Hindlimb muscle (tissue), 1 donor: ENCODE measurements at regions not wholly inside any gene's neighbourhood (a gene's known extent, or its start where the extent isn't known, plus 50 kb on each side); places are given as distances from the start of the nearest gene placed in this dataset.
"Not testable (repeated sequence)": the region's sequence is repeated elsewhere in the genome, so short reads cannot be mapped to it uniquely, and the experiment has no call there.

Source experiments
- DNase-seq: peaks from one replicate; pipeline ENCODE4 v3.0.0-alpha.2; 2013

DNA sequence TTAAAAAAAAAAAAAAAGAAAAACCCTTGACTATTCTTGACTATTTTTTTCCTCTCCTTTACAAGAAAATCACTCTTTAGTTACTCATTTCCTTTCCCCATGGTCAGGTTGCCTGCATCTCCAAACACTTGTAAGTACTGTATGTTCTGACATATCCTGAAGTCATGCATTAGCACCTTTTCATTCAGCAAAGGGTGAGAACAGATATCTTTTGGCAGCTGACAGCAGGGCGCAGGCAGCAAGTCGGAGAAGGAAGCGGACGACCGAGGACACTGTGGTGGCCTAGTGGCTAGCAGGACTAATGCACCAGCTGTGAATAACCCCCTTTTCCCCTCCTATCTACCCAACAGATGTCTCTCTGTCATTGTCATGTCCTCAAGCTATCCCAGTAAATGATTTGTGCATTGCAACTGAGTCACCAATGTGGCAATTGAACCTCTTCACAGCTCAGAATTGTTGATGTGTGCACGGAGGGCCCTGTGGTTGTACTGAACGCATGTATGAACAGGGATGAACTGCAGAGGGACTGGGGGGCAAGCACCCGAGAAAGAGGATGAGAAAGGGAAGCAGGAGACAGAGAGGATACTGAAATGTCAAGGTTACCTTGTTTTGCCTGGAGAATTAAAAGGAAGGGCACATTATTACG is 996.0 kb upstream of the ARRDC3 start:
- no peak for DNase-seq

DNA sequence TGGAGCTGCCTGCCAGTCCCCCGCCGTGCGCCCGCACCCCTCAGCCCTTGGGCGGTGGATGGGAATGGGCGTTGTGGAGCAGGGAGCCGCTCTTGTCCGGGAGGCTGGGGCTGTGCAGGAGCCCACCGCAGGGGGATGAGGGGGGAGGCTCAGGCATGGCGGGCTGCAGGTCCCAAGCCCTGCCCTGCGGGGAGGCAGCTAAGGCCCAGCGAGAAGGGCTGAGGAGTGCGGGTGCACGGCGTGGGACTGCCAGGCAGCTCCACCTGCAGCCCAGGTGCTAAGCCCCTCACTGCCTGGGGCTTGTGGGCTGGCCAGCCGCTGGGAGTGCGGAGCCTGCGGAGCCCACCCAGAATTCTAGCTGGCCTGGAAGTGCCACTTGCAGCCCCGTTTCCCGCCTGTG is 991.7 kb upstream of the ARRDC3 start:
- DNase-seq: no peak

DNA sequence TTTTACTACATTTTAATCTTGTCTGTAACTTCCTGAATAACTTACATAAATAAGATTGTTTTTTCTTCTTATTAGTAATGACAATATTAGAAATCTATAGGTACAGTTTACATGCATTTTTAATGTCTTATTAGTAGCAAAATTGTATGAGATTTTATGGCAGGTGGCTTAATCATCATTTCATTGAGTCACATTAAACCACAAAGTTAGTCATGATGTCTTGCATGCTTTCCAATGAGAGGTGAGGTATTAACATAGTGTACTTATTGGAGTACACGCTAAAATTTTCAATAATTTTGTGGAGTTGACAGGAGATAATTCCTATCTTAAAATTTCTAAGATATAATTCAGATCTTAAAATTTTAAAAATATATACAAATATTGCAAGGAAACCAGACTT is 989.6 kb upstream of the ARRDC3 start:
- DNase-seq: no peak

DNA sequence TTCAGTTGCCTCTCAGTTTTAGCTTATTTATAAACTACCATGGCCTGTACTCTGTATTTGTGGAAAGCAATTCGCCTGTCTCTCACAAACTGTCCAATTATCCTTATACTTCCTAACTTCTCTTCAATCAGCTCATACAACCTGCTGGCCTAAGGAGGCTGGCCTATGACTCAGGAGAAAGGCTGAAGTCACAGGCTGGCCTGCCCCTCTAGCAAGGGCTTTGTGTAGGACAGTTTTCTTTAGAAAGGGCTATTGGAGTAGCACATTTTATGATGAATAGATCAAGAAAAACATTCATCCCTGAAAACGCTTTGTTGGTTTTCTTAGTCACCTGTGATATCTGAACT is 988.7 kb upstream of the ARRDC3 start:
- no peak for DNase-seq

GRCh38 chr5:92371171-92371888 is 988.2 kb upstream of the ARRDC3 start:
- DNase-seq: no peak

GRCh38 chr5:92370032-92370431 is 986.9 kb upstream of the ARRDC3 start:
- no peak for DNase-seq

- DNase-seq: no peak
Measured at GRCh38 chr5:92369587-92369986, 986.5 kb upstream of the ARRDC3 start.

- DNase-seq: peak; percentile 24
Measured at GRCh38 chr5:92364986-92365550, 982.0 kb upstream of the ARRDC3 start.

DNA sequence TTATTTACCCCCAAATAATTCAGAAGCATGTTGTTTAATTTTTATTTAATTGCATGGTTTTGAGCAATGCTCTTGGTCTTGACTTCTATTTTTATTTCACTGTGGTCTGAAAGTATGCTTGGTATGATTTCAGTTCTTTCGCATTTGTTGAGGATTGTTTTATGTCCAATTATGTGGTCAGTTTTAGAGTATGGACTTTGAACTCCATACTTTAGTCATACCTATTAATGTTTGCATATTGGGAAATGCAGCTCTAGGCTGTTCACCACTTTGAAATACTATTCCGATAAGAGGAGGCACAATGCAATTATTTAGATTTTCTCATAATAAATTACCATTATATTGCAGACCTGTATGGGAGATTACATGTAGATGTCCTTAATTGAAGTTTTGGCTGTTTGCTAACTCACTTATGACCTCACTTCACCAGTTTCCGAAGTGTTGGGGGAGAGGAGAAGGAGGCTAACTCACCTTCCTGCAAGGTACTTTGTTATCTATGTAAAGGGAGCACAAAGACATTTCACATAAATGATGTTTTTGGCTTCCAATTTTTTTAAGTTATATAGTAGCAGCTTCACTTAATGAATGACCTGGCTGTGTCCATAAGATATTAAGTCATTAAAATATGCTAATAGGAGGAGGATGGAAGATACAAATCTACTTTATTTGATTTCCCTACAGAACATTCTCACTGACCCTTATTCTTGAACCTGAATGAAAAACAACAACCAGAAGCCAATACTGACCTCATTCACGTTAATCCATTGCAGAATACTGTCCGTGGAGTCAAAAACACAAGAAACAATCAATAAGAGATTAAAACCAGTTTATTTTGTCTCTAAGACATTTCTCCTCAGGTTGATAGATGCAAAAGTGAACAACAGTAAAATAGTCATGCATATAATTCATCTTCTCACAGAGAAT is 970.3 kb upstream of the ARRDC3 start:
- no peak for DNase-seq

DNA sequence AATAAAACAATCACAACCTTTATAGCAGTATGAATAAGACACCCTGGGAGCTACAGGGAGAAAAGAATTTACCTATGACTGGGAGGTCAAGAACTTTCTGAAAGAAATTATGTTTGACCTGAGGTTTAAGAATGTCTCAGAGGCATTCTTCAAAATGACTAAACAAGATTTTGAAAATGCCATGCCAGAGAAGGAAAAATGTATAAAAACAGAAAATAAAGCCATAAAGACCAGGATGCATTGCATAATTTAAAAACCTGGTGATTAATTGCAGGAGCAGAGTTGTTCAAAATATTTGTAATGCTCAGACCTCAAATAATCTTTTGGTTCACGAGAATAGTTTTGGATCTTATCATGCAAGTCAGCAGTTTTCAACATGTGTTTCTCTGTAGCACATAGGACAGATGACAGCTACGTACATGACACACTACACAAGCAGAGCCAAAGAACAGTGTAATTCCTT is 954.7 kb upstream of the ARRDC3 start:
- DNase-seq: peak; percentile 8

DNA sequence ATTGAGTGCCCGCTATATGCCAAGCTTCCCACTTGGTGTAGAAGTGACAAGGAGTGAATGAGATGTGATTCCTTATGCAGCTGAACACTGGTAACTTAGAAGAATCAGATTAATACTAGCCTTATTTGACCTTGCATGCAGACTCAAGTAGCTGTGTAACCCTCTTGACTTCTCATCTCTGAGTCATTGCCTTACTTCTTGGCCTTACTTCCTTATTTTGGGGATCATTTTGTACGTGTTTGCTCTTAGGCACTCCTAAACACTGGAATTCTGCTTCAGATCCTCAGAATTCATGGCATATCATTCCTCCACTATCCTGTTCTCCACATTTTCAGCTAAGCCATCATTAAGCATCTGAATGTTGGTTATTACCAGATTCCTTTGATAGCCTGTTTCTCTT is 948.9 kb upstream of the ARRDC3 start:
- DNase-seq: no peak

DNA sequence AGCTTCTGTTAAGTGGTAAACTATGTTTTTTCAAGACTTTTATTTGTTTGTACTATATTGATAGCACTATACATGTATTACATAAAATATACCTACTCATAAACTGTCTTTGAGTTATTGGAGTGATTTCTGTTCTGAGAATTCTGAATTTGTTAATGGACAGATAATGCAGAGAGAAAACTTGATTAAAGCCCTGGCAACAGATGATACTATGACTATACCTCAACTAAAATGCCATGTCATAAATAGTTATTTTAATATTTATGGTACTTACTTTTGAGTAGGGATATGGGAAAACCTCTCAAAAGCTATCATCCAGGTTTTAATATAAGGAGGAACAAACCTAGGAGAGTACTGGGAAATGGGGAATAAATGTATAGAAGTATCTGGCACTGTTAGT is 947.2 kb upstream of the ARRDC3 start:
- DNase-seq: no peak

DNA sequence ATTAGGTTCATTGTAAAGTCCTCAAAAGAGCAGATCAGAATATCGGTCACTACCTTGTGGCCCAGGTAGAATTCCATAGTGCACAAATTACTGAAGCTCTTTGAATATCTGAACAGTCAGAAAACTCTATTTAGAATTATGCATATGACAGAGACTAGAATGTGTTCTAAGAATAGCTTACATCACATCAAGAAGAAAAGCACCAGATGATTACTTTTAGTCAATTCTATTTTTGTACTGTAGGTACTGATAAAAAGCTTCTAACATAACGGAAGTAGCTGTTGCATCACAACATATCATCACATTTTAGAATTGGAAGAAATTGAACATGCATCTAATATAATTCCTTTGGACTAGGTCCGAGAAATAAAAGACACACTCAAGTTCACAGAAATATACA is 946.6 kb upstream of the ARRDC3 start:
- no peak for DNase-seq

- DNase-seq: no peak
Measured at GRCh38 chr5:92328584-92329259, 945.6 kb upstream of the ARRDC3 start.

DNA sequence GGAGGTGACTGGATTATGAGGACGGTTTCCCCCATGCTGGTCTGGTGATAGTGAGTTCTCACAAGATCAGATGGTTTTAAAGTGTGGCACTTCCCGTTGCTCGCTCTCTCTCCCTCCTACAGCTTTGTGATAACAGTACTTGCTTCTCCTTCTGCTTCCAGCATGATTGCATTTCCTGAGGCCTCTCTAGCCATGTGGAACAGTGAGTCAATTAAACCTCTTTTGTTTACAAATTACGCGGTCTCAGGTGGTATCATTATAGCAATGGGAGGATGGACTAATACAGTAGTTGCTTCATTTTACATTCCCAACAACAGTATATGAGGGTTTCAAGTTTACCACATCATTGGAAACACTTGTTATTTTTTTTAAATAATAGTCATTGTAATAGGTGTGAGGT is 937.3 kb upstream of the ARRDC3 start:
- DNase-seq: no peak

- DNase-seq: no peak
Measured at GRCh38 chr5:92313385-92313784, 930.3 kb upstream of the ARRDC3 start.

GRCh38 chr5:92309336-92309991 is 926.3 kb upstream of the ARRDC3 start:
- peak; percentile 8 for DNase-seq

DNA sequence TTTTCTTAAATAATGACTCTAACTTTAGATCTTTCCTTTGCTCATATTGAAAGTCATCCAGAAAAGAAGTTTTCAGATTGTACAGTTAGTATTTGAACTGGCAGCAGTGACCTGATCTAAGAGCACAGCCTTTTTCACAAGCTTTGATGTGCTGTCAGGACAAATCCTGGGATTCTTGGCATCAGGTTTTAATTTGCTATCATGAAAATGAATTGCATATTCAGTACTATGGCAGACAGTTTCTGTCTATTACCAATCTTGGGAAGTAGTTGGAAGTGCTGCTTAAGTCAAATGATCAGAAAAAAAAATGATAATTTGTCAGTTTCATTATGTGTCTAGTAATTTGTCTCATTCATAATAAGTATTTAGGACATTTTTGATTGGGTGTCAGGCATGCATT is 925.6 kb upstream of the ARRDC3 start:
- DNase-seq: no peak

DNA sequence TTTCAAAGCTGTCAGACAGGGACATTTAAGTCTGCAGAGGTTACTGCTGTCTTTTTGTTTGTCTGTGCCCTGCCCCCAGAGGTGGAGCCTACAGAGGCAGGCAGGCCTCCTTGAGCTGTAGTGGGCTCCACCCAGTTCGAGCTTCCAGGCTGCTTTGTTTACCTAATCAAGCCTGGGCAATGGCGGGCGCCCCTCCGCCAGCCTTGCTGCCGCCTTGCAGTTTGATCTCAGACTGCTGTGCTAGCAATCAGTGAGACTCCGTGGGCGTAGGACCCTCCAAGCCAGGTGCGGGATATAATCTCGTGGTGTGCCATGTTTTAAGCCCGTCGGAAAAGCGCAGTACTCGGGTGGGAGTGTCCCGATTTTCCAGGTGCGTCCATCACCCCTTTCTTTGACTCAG is 919.2 kb upstream of the ARRDC3 start:
- DNase-seq: not testable (repeated sequence)

- DNase-seq: no peak
Measured at GRCh38 chr5:92283521-92283920, 900.4 kb upstream of the ARRDC3 start.

- DNase-seq: not testable (repeated sequence)
Measured at GRCh38 chr5:92271750-92272149, 888.6 kb upstream of the ARRDC3 start.

GRCh38 chr5:92268343-92268742 is 885.2 kb upstream of the ARRDC3 start:
- DNase-seq: no peak
